Prostate gland (tissue), 2 donors: ENCODE measurements at regions not wholly inside any gene's neighbourhood (a gene's known extent, or its start where the extent isn't known, plus 50 kb on each side); places are given as distances from the start of the nearest gene placed in this dataset.

Experiments used
- POLR2A ChIP-seq: fragments of 450-650 bp; IDR thresholded peaks from one replicate; pipeline ENCODE4 v1.6.1; 2016; ENCODE audit warnings: antibody characterized with exemption, mild to moderate bottlenecking
- TF ChIP-seq, protein P1 (sequence below), 4 experiments: fragments of 200-600 bp in 2 of 4; fragments of 450-650 bp in 2 of 4; sonication (generic) in 2 of 4; IDR thresholded peaks; 1 replicate in 3 of 4; 2 replicates in 1 of 4; pipeline ENCODE4 v1.5.1; 2016 to 2019; ENCODE audit warnings: antibody characterized with exemption in 4 of 4, mild to moderate bottlenecking in 2 of 4, moderate library complexity in 2 of 4

DNA sequence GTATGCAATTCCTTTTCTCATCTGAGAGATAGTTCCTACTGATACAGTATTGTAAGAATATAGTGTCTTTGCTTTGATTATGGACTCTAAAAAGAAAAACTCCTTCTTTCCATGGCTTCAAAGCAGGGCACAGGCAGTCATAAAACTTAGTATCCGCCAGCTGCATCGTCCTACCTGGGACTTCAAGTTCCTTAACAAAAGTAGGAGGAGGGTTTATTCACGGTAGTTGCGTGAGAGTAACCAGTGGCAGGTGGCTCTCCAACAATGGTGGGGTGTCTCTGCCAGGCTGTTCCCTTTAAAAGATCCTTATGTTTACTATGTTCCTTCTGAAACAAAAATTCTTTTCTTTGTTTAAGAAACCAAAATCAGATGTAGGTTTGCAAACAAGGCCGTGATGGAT lies 173.5 kb upstream of the DMAC1 start:
- TF ChIP-seq, protein P1, sequence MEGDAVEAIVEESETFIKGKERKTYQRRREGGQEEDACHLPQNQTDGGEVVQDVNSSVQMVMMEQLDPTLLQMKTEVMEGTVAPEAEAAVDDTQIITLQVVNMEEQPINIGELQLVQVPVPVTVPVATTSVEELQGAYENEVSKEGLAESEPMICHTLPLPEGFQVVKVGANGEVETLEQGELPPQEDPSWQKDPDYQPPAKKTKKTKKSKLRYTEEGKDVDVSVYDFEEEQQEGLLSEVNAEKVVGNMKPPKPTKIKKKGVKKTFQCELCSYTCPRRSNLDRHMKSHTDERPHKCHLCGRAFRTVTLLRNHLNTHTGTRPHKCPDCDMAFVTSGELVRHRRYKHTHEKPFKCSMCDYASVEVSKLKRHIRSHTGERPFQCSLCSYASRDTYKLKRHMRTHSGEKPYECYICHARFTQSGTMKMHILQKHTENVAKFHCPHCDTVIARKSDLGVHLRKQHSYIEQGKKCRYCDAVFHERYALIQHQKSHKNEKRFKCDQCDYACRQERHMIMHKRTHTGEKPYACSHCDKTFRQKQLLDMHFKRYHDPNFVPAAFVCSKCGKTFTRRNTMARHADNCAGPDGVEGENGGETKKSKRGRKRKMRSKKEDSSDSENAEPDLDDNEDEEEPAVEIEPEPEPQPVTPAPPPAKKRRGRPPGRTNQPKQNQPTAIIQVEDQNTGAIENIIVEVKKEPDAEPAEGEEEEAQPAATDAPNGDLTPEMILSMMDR (IDR thresholded peaks at IDR 0.05): no peak
- TF ChIP-seq POLR2A: no peak
